ENCODE measurements at regions not wholly inside any gene's neighbourhood (a gene's known extent, or its start where the extent isn't known, plus 50 kb on each side); places are given as distances from the start of the nearest gene placed in this dataset.

- TF ChIP-seq SPI1 (IDR thresholded peaks at IDR 0.05; ENCODE audit: borderline replicate concordance, low read depth) (no peak), REST (IDR thresholded peaks at IDR 0.05; ENCODE audit: insufficient replicate concordance, low read depth) (no peak), POLR2AphosphoS5 (IDR thresholded peaks at IDR 0.05; ENCODE audit: low read depth) (no peak), GABPA (IDR thresholded peaks at IDR 0.05; ENCODE audit: low read depth) (no peak)
- TF ChIP-seq, protein P1, sequence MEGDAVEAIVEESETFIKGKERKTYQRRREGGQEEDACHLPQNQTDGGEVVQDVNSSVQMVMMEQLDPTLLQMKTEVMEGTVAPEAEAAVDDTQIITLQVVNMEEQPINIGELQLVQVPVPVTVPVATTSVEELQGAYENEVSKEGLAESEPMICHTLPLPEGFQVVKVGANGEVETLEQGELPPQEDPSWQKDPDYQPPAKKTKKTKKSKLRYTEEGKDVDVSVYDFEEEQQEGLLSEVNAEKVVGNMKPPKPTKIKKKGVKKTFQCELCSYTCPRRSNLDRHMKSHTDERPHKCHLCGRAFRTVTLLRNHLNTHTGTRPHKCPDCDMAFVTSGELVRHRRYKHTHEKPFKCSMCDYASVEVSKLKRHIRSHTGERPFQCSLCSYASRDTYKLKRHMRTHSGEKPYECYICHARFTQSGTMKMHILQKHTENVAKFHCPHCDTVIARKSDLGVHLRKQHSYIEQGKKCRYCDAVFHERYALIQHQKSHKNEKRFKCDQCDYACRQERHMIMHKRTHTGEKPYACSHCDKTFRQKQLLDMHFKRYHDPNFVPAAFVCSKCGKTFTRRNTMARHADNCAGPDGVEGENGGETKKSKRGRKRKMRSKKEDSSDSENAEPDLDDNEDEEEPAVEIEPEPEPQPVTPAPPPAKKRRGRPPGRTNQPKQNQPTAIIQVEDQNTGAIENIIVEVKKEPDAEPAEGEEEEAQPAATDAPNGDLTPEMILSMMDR (IDR thresholded peaks at IDR 0.05; ENCODE audit: insufficient read depth, low read length) = no peak
- DNase-seq (ENCODE audit: low read depth in 1 of 2, low spot score in 1 of 2) = no peak
- no peak overlapping the region for H3K27ac ChIP-seq (replicated peaks)
- no peak overlapping the region for H3K4me3 ChIP-seq (replicated peaks; ENCODE audit: insufficient read depth, low read length)
- H3K27me3 ChIP-seq (ENCODE audit: insufficient read depth, poor library complexity, severe bottlenecking) = no peaks in the 10 kb centered on the region
Observed at GRCh38 chr4:157678478-157678877, 457.9 kb downstream of the GRIA2 start.

DNA sequence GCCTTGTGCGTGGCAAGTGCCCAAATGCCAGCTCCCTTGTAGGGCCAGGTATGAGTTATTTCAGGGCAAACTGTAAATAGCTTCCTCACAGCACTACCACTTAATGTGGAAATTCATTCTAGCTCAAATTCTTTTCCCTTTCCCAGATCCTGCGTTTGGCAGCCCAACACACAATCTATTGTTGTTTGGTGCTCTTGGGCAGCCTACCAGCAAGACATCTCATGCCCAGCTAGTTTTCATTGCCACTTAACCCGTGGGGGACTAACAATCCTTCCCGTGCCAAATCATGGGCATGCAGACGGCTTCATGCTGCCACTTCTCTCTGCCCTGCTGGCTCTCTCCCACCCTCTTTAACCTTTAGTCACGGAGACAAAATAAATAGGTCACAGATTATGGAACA, 454.2 kb downstream of the GRIA2 start:
- Histone ChIP-seq H3K27ac (replicated peaks) (no peak overlapping the region), H3K27me3 (ENCODE audit: insufficient read depth, poor library complexity, severe bottlenecking) (no peaks in the 10 kb centered on the region), H3K4me3 (replicated peaks; ENCODE audit: insufficient read depth, low read length) (no peak overlapping the region)
- TF ChIP-seq REST (IDR thresholded peaks at IDR 0.05; ENCODE audit: insufficient replicate concordance, low read depth) (no peak), GABPA (IDR thresholded peaks at IDR 0.05; ENCODE audit: low read depth) (no peak), SPI1 (IDR thresholded peaks at IDR 0.05; ENCODE audit: borderline replicate concordance, low read depth) (no peak), POLR2AphosphoS5 (IDR thresholded peaks at IDR 0.05; ENCODE audit: low read depth) (no peak)
- TF ChIP-seq, protein P1 (IDR thresholded peaks at IDR 0.05; ENCODE audit: insufficient read depth, low read length) = no peak
- no peak for DNase-seq (ENCODE audit: low read depth in 1 of 2, low spot score in 1 of 2)

DNA sequence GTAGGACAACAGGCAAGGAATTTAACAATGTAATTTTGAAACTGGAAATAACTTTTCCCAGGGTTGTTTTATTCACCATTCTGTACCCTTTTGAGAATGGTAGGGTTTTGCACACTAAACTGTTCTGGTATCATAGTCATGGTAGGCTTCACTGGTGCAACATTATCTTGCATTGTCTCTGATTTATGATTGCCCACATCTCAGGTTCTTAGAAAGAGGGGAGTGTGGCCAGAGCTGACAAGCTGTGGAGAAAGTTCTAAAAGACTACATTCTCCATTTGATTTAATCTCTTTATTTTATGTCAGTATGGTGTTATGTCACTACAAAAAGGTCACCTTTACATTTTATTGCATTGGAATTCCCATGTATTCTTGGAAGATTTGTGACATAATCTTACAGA, 447.3 kb downstream of the GRIA2 start:
- Histone ChIP-seq H3K4me3 (replicated peaks; ENCODE audit: insufficient read depth, low read length) (no peak overlapping the region), H3K27me3 (ENCODE audit: insufficient read depth, poor library complexity, severe bottlenecking) (no peaks in the 10 kb centered on the region), H3K27ac (replicated peaks) (no peak overlapping the region)
- TF ChIP-seq REST (IDR thresholded peaks at IDR 0.05; ENCODE audit: insufficient replicate concordance, low read depth) = no peak
- DNase-seq (ENCODE audit: low read depth in 1 of 2, low spot score in 1 of 2) = no peak

DNA sequence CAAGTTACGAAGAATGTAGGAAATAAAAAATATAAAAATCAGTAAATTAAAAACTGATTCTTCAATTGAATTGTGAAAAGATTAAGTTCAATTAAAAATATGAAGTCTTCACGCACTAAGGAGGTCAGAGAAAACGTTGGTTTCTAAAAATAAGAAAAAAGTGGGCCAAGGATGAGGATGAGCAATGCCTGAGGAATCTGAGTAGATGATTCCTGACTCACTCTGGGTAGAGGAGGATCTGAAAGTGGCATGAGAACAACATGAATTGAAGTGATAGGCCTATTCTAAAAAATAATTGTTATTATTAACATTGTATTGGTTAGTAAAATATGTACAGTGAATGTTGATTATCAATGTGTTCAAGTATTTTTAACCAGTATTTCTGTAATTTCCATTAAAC, 444.2 kb downstream of the GRIA2 start:
- H3K27me3 ChIP-seq (ENCODE audit: insufficient read depth, poor library complexity, severe bottlenecking) = no peaks in the 10 kb centered on the region
- H3K27ac ChIP-seq (replicated peaks) = no peak overlapping the region
- DNase-seq (ENCODE audit: low read depth in 1 of 2, low spot score in 1 of 2) = no peak
- TF ChIP-seq POLR2AphosphoS5 (IDR thresholded peaks at IDR 0.05; ENCODE audit: low read depth) = no peak
- no peak for TF ChIP-seq SPI1 (IDR thresholded peaks at IDR 0.05; ENCODE audit: borderline replicate concordance, low read depth)
- no peak for TF ChIP-seq GABPA (IDR thresholded peaks at IDR 0.05; ENCODE audit: low read depth)
- TF ChIP-seq, protein P1 (IDR thresholded peaks at IDR 0.05; ENCODE audit: insufficient read depth, low read length) = no peak
- no peak for TF ChIP-seq REST (IDR thresholded peaks at IDR 0.05; ENCODE audit: insufficient replicate concordance, low read depth)
- H3K4me3 ChIP-seq (replicated peaks; ENCODE audit: insufficient read depth, low read length) = no peak overlapping the region

Measured in HL-60 (cell line).